Frontal cortex (tissue), 3 donors: ENCODE measurements at regions not wholly inside any gene's neighbourhood (a gene's known extent, or its start where the extent isn't known, plus 50 kb on each side); places are given as distances from the start of the nearest gene placed in this dataset.
A peak's percentile ranks its signal among the peaks of the same experiment; 100 is the strongest.
"Not testable (repeated sequence)": the region's sequence is repeated elsewhere in the genome, so short reads cannot be mapped to it uniquely, and the experiment has no call there.

Source experiments
- DNase-seq, 2 donors: peaks; one replicate each; pipeline ENCODE4 v3.0.0; 2012; ENCODE audit warnings: low spot score in 2 of 2
- FAIRE-seq: peaks from 2 replicates; lab custom pipeline; 2012; peaks lifted over from hg19 to GRCh38; lab: Jason Lieb, UNC
- donor health status: control.
- donor health status: control.
- donor health status: control.

DNA sequence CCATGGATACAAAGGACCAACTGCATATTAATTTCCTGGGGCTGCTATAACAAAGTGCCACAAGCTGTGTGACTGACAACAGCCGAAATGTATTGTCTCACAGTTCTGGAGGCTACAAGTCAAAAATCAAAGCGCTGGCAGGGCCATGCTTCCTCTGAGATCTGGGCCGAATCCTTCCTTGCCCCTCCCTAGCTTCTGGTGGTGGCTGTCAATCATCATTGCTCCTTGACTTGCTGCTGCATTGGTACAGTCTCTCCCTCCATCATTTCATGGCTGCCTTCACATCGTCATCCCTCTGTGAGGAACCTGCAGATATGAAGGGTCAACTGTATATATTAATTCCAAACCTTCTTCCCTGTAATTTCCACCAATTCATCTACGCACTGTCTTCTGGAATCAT, 118.3 kb downstream of the EXOC5 start:
- FAIRE-seq (no peak), DNase-seq (no peak)

DNA sequence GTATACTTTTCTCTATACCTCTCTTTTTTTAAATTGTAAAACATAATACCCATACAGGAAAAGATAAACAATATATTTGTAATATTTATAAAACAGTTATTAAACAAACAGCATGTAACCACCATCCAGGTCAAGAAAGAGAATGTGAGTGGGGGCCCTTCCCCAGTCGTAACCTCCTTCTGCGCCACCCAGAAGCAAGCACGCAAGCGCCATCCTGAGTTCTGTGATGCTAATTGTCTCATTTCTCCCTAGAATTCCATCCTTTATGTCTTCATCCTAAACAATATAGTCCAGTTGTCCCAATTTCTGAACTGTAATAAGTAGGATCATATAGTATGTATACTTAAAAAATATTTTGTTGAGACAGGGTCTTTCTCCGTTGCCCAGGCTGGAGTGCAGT, 129.5 kb downstream of the EXOC5 start:
- no peak for FAIRE-seq

DNA sequence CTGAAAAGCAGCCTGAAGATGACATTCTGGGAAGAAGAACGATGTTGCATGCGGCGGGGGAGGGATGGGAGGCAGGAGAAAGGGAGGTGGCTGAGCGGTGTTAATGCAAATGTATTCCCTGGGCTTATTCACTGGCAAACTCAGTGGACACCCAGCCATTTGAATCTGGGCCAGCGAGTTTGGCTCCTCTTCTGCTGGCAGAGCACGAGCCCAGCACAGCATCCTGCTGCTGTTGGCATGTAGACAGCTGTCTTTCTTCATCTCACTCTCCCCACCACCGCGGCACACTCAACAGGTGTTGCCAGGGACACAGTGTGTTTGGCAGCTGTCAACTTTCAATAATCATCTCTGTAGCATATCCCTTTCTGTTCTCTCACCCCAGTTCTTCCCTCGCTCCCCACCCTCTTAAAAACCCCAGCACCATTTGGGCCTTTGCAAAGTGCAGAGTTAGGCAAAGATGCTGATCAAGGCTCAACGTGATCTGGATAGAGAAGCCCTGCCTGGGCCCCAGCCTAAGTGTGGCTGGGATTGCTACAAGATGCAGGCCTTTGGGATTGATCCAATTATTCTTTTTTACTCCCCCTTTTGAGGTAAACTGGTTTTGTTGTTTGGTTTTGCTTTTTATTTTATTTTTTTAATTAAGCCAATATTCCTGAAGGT, 131.9 kb downstream of the EXOC5 start:
- DNase-seq = peak in 1 of 2 donors; percentile 10
- no peak for FAIRE-seq

More for the DNA sequence above, 129.5 kb downstream of the EXOC5 start:
- DNase-seq = no peak

- FAIRE-seq = not testable (repeated sequence)
Observed at GRCh38 chr14:57127809-57128208, 140.9 kb downstream of the EXOC5 start.

GRCh38 chr14:57122129-57122528, 146.6 kb downstream of the EXOC5 start:
- DNase-seq = no peak
- FAIRE-seq = no peak

More at GRCh38 chr14:57127809-57128208, 140.9 kb downstream of the EXOC5 start:
- DNase-seq = not testable (repeated sequence)

DNA sequence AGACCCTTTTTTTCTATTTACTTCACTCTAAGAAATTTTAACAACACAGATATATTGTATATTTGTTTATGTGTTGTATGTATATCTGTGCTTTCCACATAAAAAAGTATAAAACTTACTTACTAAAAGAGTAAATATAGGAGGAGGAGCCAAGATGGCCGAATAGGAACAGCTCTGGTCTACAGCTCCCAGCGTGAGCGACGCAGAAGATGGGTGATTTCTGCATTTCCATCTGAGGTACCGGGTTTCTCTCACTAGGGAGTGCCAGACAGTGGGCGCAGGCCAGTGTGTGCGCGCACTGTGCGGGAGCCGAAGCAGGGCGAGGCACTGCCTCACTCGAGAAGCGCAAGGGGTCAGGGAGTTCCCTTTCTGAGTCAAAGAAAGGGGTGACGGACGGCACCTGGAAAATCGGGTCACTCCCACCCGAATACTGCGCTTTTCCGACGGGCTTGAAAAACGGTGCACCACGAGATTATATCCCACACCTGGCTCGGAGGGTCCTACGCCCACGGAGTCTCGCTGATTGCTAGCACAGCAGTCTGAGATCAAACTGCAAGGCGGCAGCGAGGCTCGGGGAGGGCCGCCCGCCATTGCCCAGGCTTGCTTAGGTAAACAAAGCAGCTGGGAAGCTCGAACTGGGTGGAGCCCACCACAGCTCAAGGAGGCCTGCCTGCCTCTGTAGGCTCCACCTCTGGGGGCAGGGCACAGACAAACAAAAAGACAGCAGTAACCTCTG, 156.5 kb downstream of the EXOC5 start:
- DNase-seq, FAIRE-seq: not testable (repeated sequence)

DNA sequence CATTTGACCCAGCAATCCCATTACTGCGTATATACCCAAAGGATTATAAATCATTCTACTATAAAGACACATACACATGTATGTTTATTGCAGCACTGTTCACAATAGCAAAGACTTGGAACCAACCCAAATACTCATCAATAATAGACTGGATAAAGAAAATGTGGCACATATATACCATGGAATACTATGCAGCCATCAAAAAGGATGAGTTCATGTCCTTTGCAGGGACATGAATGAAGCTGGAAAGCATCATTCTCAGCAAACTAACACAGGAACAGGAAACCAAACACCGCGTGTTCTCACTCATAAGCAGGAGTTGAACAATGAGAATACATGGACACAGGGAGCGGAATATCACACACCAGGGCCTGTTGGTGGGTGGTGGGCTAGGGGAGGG, 158.3 kb downstream of the EXOC5 start:
- not testable (repeated sequence) for FAIRE-seq, DNase-seq

DNA sequence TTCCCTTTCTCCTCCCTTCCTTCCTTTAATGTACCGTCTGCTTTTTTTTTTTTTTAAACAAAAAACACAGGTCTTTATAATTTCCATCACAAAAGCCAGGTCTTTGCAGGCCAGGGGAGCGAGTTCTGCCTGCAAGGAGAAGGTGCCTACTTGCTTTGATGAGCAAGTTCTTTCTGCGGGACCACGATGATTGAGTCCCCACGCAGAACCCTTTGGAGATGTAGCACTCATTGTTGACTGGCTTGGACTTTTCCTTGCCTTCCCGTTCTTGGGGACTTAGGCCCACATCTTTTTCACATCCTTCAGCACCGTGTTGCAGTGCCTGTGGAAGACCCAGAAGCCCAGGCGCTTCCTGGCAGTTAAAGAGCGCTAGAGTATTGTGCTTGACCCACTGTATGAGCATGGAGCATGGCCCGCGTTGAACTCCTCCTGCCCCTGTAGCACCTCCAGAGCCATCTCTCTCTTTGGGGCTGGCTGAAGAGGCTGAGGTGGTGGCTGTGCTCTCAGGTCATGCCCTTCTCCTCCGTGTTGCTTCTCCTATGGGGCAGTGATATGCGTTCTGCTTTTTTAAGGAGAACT, 177.6 kb downstream of the EXOC5 start:
- no peak for FAIRE-seq

DNA sequence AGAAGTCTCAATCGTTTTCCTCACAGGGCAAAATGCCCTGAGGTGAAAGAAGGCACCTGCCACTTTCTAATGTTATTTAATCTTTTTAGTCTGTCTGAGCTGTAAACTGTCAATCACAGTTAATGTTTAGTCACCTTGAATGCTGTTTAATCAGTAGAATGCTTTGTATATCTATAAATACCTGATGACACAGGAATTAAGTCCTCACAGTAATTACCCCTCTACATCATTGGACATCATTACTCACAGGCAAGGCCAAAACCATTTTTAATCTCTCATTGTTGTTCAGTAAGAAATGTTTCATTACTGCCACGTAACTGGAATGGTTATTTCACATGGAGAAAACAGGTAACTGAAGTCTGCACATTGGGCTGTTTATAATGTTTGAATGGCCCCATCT, 178.8 kb downstream of the EXOC5 start:
- no peak for FAIRE-seq

More for the DNA sequence above, 177.6 kb downstream of the EXOC5 start:
- no peak for DNase-seq

DNA sequence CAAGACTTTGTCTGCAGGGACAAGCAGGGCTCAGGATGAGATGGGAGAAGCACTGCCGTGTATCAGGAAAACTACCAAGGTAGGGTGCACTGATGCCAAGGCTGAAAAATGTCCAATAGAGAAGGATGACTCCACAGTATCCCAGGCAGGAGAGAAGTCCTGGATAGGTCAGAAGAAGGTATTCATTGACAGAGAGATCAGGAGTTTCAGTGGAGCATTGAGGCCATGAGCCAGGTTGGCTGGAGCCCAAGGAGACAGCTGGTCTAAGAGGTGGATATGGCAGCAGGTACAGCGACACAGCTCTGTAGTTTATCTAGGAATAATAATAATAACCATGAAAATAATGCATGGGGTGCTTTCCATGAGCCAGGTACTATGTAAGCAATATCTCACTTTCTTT, 180.9 kb downstream of the EXOC5 start:
- DNase-seq (no peak), FAIRE-seq (no peak)

More for the DNA sequence above, 178.8 kb downstream of the EXOC5 start:
- no peak for DNase-seq

GRCh38 chr14:57086271-57087162, 182.2 kb downstream of the EXOC5 start:
- no peak for DNase-seq
- FAIRE-seq = no peak

DNA sequence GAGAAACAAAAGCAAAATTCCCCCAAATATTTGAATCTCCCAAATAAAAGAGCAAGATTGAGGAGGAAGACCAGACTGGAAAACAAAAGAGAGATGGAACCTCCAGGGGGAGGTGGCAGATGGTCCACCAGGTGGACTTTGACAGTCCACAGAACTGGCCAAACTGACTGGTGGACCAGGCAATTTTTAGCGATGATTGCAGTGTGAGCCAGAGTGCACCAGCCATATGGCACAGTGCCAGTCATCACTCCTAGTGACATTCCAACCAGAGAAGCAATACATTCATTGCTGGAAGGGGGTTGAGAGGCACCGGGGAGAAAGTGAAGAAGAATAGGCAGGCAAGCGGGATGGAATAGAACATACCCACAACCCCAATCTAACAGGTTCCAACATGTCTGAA, 182.9 kb downstream of the EXOC5 start:
- FAIRE-seq (no peak), DNase-seq (no peak)

GRCh38 chr14:57085043-57085442, 183.7 kb downstream of the EXOC5 start:
- DNase-seq (no peak), FAIRE-seq (no peak)

- FAIRE-seq = no peak
- no peak for DNase-seq
Observed at GRCh38 chr14:57080691-57081090, 188.0 kb downstream of the EXOC5 start.

DNA sequence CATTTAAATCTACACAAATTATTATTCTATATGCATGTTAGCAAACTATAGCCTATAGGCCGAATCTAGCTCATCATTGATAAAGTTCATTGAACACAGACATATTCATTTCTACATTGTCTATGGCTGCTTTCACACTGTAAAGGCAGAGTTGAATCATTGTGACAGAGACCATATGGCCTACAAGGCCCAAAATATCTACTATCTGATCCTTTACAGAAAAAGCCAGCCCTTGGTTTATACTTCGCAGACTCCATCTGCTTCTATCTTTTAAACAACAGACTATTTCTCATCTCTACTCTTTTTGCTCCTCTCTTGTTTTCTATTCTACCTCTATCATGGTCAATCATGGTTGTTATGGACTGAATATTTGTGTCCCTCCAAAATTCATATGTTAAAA, 190.7 kb downstream of the EXOC5 start:
- FAIRE-seq (no peak), DNase-seq (no peak)

- DNase-seq (no peak), FAIRE-seq (no peak)
Observed at GRCh38 chr14:57073986-57074385, 194.7 kb downstream of the EXOC5 start.

- FAIRE-seq (no peak), DNase-seq (no peak)
Observed at GRCh38 chr14:57071639-57072038, 197.1 kb downstream of the EXOC5 start.

GRCh38 chr14:57069702-57070101, 199.0 kb downstream of the EXOC5 start:
- DNase-seq = no peak

GRCh38 chr14:57068511-57068910, 200.2 kb downstream of the EXOC5 start:
- DNase-seq (no peak), FAIRE-seq (no peak)

More at GRCh38 chr14:57069702-57070101, 199.0 kb downstream of the EXOC5 start:
- FAIRE-seq = no peak
